B cell (primary cell): ENCODE measurements at regions not wholly inside any gene's neighbourhood (a gene's known extent, or its start where the extent isn't known, plus 50 kb on each side); places are given as distances from the start of the nearest gene placed in this dataset.

ENCODE experiments used
- ATAC-seq: fragments of 200-7000 bp; cut with Tn5 transposase; one replicate; pipeline ENCODE4 v1.10.0; 2021; ENCODE audit warnings: low read depth, mild to moderate bottlenecking, moderate number of reproducible peaks, moderate library complexity
- CTCF ChIA-PET: fragments of 350-600 bp; sonication (Branson Sonifier 250); formaldehyde crosslinking; loops from one replicate; lab custom pipeline; 2021; ENCODE audit warnings: antibody characterized with exemption, inconsistent platforms; lab: Charles Lee
- POLR2A ChIA-PET: fragments of 350-600 bp; sonication (Branson Sonifier 250); formaldehyde crosslinking; loops from one replicate; lab custom pipeline; 2021; ENCODE audit warnings: antibody characterized with exemption; lab: Charles Lee
- DNase-seq: peaks from one replicate; pipeline ENCODE4 v3.0.0; 2013
- H2AFZ ChIP-seq: 2 replicates; pipeline ENCODE4 v1.6.1; 2012; ENCODE audit warnings: mild to moderate bottlenecking, low read depth, low read length; ENCODE audit not compliant: insufficient read depth, poor library complexity, severe bottlenecking
- H3K27ac ChIP-seq, 2 donors: 1 replicate in 1 of 2; 2 replicates in 1 of 2; pipeline ENCODE4 v1.5.1; 2012 to 2013; ENCODE audit warnings: low read length in 2 of 2, mild to moderate bottlenecking in 2 of 2, moderate library complexity in 1 of 2
- H3K27me3 ChIP-seq, 4 experiments: fragments of 200-600 bp in 1 of 4; sonication (generic) in 1 of 4; replicated peaks in 1 of 4; 1 replicate in 2 of 4; 2 replicates in 2 of 4; pipeline versions ENCODE4 v1.6.1 to v1.7.0; 2013 to 2016; ENCODE audit warnings: low read length in 3 of 4, mild to moderate bottlenecking in 2 of 4, mixed read lengths in 1 of 4, moderate library complexity in 1 of 4; ENCODE audit not compliant: insufficient read depth in 4 of 4, control insufficient read depth in 3 of 4; ENCODE audit errors: control extremely low read depth in 1 of 4
- H3K36me3 ChIP-seq, 2 experiments: replicated peaks in 1 of 2; 1 replicate in 1 of 2; 2 replicates in 1 of 2; pipeline versions ENCODE4 v1.6.1 to v1.7.1; 2013; ENCODE audit warnings: low read length in 1 of 2; ENCODE audit not compliant: insufficient read depth in 2 of 2, control insufficient read depth in 1 of 2; ENCODE audit errors: control extremely low read depth in 1 of 2, extremely low read depth in 1 of 2
- H3K4me1 ChIP-seq, 2 donors: fragments of 200-600 bp in 1 of 2; sonication (generic) in 1 of 2; 1 replicate in 1 of 2; 2 replicates in 1 of 2; pipeline versions ENCODE4 v1.5.1 to v1.6.1; 2013 to 2017; ENCODE audit warnings: low read length in 2 of 2; ENCODE audit not compliant: control insufficient read depth in 2 of 2, insufficient read depth in 2 of 2
- H3K4me2 ChIP-seq: replicated peaks from 2 replicates; pipeline ENCODE3; 2012; ENCODE audit warnings: mild to moderate bottlenecking, low read depth, low read length; ENCODE audit not compliant: poor library complexity, severe bottlenecking
- H3K4me3 ChIP-seq, 5 experiments: fragments of 200-600 bp in 1 of 5; sonication (generic) in 1 of 5; 1 replicate in 3 of 5; 2 replicates in 2 of 5; pipeline versions ENCODE4 v1.5.1 to v1.7.0; 2011 to 2016; ENCODE audit warnings: low read length in 4 of 5, mild to moderate bottlenecking in 4 of 5, low read depth in 2 of 5, control low read depth in 1 of 5, moderate library complexity in 1 of 5; ENCODE audit not compliant: insufficient read depth in 1 of 5; ENCODE audit errors: control extremely low read depth in 1 of 5, extremely low read depth in 1 of 5
- H3K79me2 ChIP-seq: fragments of 200-600 bp; sonication (generic); one replicate; pipeline ENCODE4 v1.6.0; 2016; ENCODE audit warnings: low read length; ENCODE audit not compliant: control insufficient read depth, insufficient read depth
- H3K9ac ChIP-seq: fragments of 200-600 bp; sonication (generic); 2 replicates; pipeline ENCODE4 v1.6.1; 2017; ENCODE audit warnings: mild to moderate bottlenecking, low read length, moderate library complexity
- H3K9me3 ChIP-seq, 3 donors: one replicate each; pipeline versions ENCODE4 v1.6.1 to v1.7.1; 2013; ENCODE audit warnings: low read length in 2 of 3; ENCODE audit not compliant: control insufficient read depth in 2 of 3, insufficient read depth in 1 of 3; ENCODE audit errors: control extremely low read depth in 1 of 3
- H4K20me1 ChIP-seq: 2 replicates; pipeline ENCODE4 v1.6.0; 2012; ENCODE audit warnings: mild to moderate bottlenecking, low read length; ENCODE audit not compliant: insufficient read depth, control insufficient read depth, poor library complexity, severe bottlenecking
- H3K27ac Mint-ChIP-seq: one replicate; pipeline ENCODE4 v1.8.0; 2021; ENCODE audit warnings: mixed read lengths
- H3K27me3 Mint-ChIP-seq: one replicate; pipeline ENCODE4 v1.8.0; 2021; ENCODE audit warnings: mixed read lengths
- H3K4me1 Mint-ChIP-seq: one replicate; pipeline ENCODE4 v1.8.0; 2021; ENCODE audit warnings: mixed read lengths
- H3K4me3 Mint-ChIP-seq: one replicate; pipeline ENCODE4 v1.8.0; 2021; ENCODE audit warnings: mixed read lengths
- H3K9me3 Mint-ChIP-seq: one replicate; pipeline ENCODE4 v1.8.0; 2022; ENCODE audit warnings: mixed read lengths; ENCODE audit not compliant: insufficient read depth
- CTCF ChIP-seq: fragments of 200-600 bp; IDR thresholded peaks from one replicate; pipeline ENCODE4 v1.8.0; 2022; ENCODE audit warnings: antibody characterized with exemption, mild to moderate bottlenecking
- EZH2 ChIP-seq: IDR thresholded peaks from 2 replicates; pipeline ENCODE4 v1.6.1; 2012; ENCODE audit warnings: borderline replicate concordance, low read depth, mild to moderate bottlenecking, moderate library complexity, low read length; ENCODE audit not compliant: insufficient read depth, poor library complexity, severe bottlenecking
- WGBS: methylation state at CpG from one replicate; pipeline ENCODE4 v1.1.5; 2013; ENCODE audit warnings: missing lambda C conversion rate; ENCODE audit not compliant: insufficient coverage; 5-methylcytosine and 5-hydroxymethylcytosine counted together
- intact Hi-C: fragments of 100-400 bp; cut with micrococcal nuclease; formaldehyde crosslinking; loops from one replicate; pipeline ENCODE4 v1.10.0; 2022

- ATAC-seq: no peak
- Histone ChIP-seq H2AFZ (no peak overlapping the region), H3K79me2 (no peaks in the 10 kb centered on the region), H3K4me2 (no peak overlapping the region), H3K9me3 (no peaks in the 10 kb centered on the region), H3K9ac (no peak overlapping the region), H4K20me1 (no peaks in the 10 kb centered on the region), H3K4me3 (no peak overlapping the region), H3K36me3 (no peaks in the 10 kb centered on the region), H3K4me1 (no peaks in the 10 kb centered on the region), H3K27ac (no peak overlapping the region), H3K27me3 (no peaks in the 10 kb centered on the region)
- ChIA-PET CTCF (no interaction called here), POLR2A (no interaction called here)
- H3K4me3 Mint-ChIP-seq: no peak overlapping the region
- no peak overlapping the region for H3K27ac Mint-ChIP-seq
- intact Hi-C loops: no loop called here
- H3K9me3 Mint-ChIP-seq: no peaks in the 10 kb centered on the region
- 95% methylated on average over 8 of the region's 9 CpGs for WGBS
- TF ChIP-seq EZH2 (no peak), CTCF (no peak)
- H3K27me3 Mint-ChIP-seq: no peaks in the 10 kb centered on the region
- no peak for DNase-seq
- H3K4me1 Mint-ChIP-seq: no peaks in the 10 kb centered on the region
Measured at GRCh38 chr9:16106021-16106571, 553.3 kb downstream of the CCDC171 start.

DNA sequence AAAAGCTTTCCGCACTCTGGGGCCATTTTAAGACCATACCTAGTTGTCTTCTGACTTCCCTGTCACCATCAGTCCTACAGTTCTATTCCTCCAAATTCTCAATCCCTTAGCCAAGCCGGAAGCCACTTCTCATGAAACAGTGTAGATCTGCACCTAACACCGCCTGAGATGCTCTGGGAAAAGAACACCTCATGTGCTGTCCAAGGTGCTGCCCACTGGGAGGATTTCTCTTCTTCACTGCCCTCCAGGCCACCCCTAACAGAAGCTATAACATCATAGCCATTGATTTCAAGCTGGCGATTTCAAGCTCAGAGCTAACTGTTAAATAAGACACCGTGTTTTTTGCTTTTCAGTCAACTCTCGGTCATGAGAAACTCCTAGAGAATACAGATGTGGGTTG lies 559.3 kb downstream of the CCDC171 start:
- Histone ChIP-seq H3K36me3 (no peaks in the 10 kb centered on the region), H3K79me2 (no peaks in the 10 kb centered on the region), H3K4me3 (no peak overlapping the region), H3K9me3 (peaks cover 0 to 6% (median 0%) of the 10 kb centered on the region in 3 donors), H3K4me1 (no peaks in the 10 kb centered on the region), H3K4me2 (no peak overlapping the region), H3K27ac (no peak overlapping the region), H4K20me1 (no peaks in the 10 kb centered on the region), H3K9ac (no peak overlapping the region), H3K27me3 (no peaks in the 10 kb centered on the region), H2AFZ (no peak overlapping the region)
- TF ChIP-seq EZH2: no peak
- no peak for TF ChIP-seq CTCF
- H3K27ac Mint-ChIP-seq: no peak overlapping the region
- H3K27me3 Mint-ChIP-seq: no peaks in the 10 kb centered on the region
- POLR2A ChIA-PET: no interaction called here
- 89% methylated on average over 4 of the region's 6 CpGs for WGBS
- DNase-seq: no peak
- no peak overlapping the region for H3K4me3 Mint-ChIP-seq
- CTCF ChIA-PET: no interaction called here
- H3K9me3 Mint-ChIP-seq: no peaks in the 10 kb centered on the region
- no peak for ATAC-seq
- intact Hi-C loops: no loop called here
- H3K4me1 Mint-ChIP-seq: no peaks in the 10 kb centered on the region
